Esophagus squamous epithelium (tissue), 4 donors: ENCODE measurements at regions not wholly inside any gene's neighbourhood (a gene's known extent, or its start where the extent isn't known, plus 50 kb on each side); places are given as distances from the start of the nearest gene placed in this dataset.

Source experiments
- CTCF ChIP-seq, 6 experiments: fragments of 450-650 bp in 4 of 6; fragments of 200-600 bp in 2 of 6; sonication (generic) in 2 of 6; IDR thresholded peaks; one replicate each; pipeline ENCODE4 v1.5.1; 2016 to 2019; ENCODE audit warnings: antibody characterized with exemption in 6 of 6, mild to moderate bottlenecking in 4 of 6, moderate library complexity in 4 of 6
- POLR2A ChIP-seq, 4 donors: fragments of 450-650 bp; IDR thresholded peaks; one replicate each; pipeline ENCODE4 v1.6.1; 2017; ENCODE audit warnings: antibody characterized with exemption in 4 of 4, mild to moderate bottlenecking in 4 of 4, moderate library complexity in 3 of 4

GRCh38 chr16:80045861-80046260 is 445.3 kb upstream of the MAF start:
- TF ChIP-seq CTCF (IDR thresholded peaks at IDR 0.05), result no peak
- no peak for TF ChIP-seq POLR2A (IDR thresholded peaks at IDR 0.05)
